Thyroid gland (tissue), 4 donors: ENCODE measurements at regions not wholly inside any gene's neighbourhood (a gene's known extent, or its start where the extent isn't known, plus 50 kb on each side); places are given as distances from the start of the nearest gene placed in this dataset.

Source experiments
- CTCF ChIP-seq, 6 experiments: fragments of 200-600 bp in 3 of 6; fragments of 450-650 bp in 3 of 6; sonication (generic) in 3 of 6; IDR thresholded peaks; one replicate each; pipeline ENCODE4 v1.5.1; 2016 to 2019; ENCODE audit warnings: antibody characterized with exemption in 6 of 6, mild to moderate bottlenecking in 2 of 6, inconsistent platforms in 1 of 6, moderate library complexity in 1 of 6
- POLR2A ChIP-seq, 2 donors: fragments of 450-650 bp; IDR thresholded peaks; one replicate each; pipeline ENCODE4 v1.6.1; 2017; ENCODE audit warnings: antibody characterized with exemption in 2 of 2, mild to moderate bottlenecking in 2 of 2, moderate library complexity in 1 of 2

DNA sequence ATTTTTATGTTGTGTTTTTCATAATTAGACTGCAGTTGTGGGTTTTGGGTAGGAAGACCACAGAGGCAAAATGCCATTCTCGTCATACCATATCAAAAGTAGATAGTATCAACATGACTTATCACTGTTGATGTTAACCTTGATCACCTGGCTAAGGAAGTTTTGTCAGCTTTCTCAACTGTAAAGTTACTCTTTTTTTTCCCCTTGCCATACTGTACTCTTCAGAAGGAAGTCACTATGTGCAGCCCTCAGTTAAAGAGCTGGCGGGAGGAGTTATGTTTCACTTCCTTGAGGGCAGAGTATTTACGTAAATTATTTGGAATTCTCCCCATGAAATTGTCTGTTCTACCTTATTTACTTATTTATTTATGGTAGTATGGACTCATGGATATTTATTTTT lies 78.7 kb downstream of the PRORP start:
- TF ChIP-seq CTCF (IDR thresholded peaks at IDR 0.05): no peak
- no peak for TF ChIP-seq POLR2A (IDR thresholded peaks at IDR 0.05)
